ENCODE measurements at regions not wholly inside any gene's neighbourhood (a gene's known extent, or its start where the extent isn't known, plus 50 kb on each side); places are given as distances from the start of the nearest gene placed in this dataset.

- TF ChIP-seq BRF2 (IDR thresholded peaks at IDR 0.05; ENCODE audit: borderline replicate concordance, insufficient read depth, insufficient read length) (no peak), ZMIZ1 (IDR thresholded peaks at IDR 0.05; ENCODE audit: low read depth in 2 of 2, low read length in 2 of 2) (no peak)
Observed at GRCh38 chr2:198641161-198641560, 816.6 kb downstream of the SATB2 start (continued).

GRCh38 chr2:198640463-198640862, 817.3 kb downstream of the SATB2 start:
- no peaks in the 10 kb centered on the region for H3K9me3 ChIP-seq (replicated peaks; ENCODE audit: control insufficient read depth, insufficient read depth, low read depth, low read length)
- no peak for TF ChIP-seq AFF4 (CRISPR knock-in tag; IDR thresholded peaks at IDR 0.05)
- no peak for TF ChIP-seq NRF1 (conservative IDR thresholded peaks at IDR 0.05 in 1 of 2, IDR thresholded peaks at IDR 0.05 in 1 of 2)
- TF ChIP-seq FOXA3 (CRISPR knock-in tag; conservative IDR thresholded peaks at IDR 0.05 in 1 of 2, IDR thresholded peaks at IDR 0.05 in 1 of 2) = no peak
- no peak for TF ChIP-seq BACH1 (tag; IDR thresholded peaks at IDR 0.05)
- no peak for TF ChIP-seq HES1 (IDR thresholded peaks at IDR 0.05; ENCODE audit: low read depth)
- no peak for TF ChIP-seq ZNF707 (CRISPR knock-in tag; conservative IDR thresholded peaks at IDR 0.05)
- DNase-seq (ENCODE audit: extremely low read depth in 1 of 4, low spot score in 3 of 4) = no peak
- in situ Hi-C loops (cut with MboI) = no loop called here
- ChIA-PET POLR2A (no interaction called here), CTCF (ENCODE audit: low intra/inter-chr PET ratio) (no interaction called here)
- H3K9ac ChIP-seq (ENCODE audit: insufficient read depth in 1 of 2, low read depth in 2 of 2, low read length in 2 of 2) = no peak overlapping the region
- BruUV-seq (replicated peaks) = no TSS peak
- ATAC-seq = no peak
- H3K36me3 ChIP-seq (ENCODE audit: control insufficient read depth, insufficient read depth, low read length) = no peaks in the 10 kb centered on the region
- H3K27me3 ChIP-seq (ENCODE audit: control insufficient read depth in 2 of 2, insufficient read depth in 2 of 2, low read length in 2 of 2) = no peaks in the 10 kb centered on the region
- H3K4me2 ChIP-seq (ENCODE audit: insufficient read depth, low read length) = no peak overlapping the region
- no peak overlapping the region for H2AFZ ChIP-seq (ENCODE audit: low read depth, low read length)
- H4K20me1 ChIP-seq (replicated peaks; ENCODE audit: control insufficient read depth, insufficient read depth, low read length) = no peaks in the 10 kb centered on the region
- H3K4me3 ChIP-seq = no peak overlapping the region
- no peaks in the 10 kb centered on the region for H3K4me1 ChIP-seq (replicated peaks in 1 of 2; ENCODE audit: control insufficient read depth in 2 of 2, insufficient read depth in 2 of 2, low read length in 2 of 2)
- no peaks in the 10 kb centered on the region for H3K79me2 ChIP-seq (ENCODE audit: control insufficient read depth, insufficient read depth, low read length)
- intact Hi-C loops (cut with micrococcal nuclease) = no loop called here
- no peak overlapping the region for H3K27ac ChIP-seq (ENCODE audit: extremely low read depth, low read depth, low read length)
- no peak for FAIRE-seq
- 0% methylated on average over 2 of the region's 2 CpGs for WGBS (ENCODE audit: insufficient coverage, low coverage, missing lambda C conversion rate)
- no peaks in the 10 kb centered on the region for H3K9me1 ChIP-seq (ENCODE audit: control insufficient read depth, insufficient read depth, low read length)
